ENCODE measurements at regions not wholly inside any gene's neighbourhood (a gene's known extent, or its start where the extent isn't known, plus 50 kb on each side); places are given as distances from the start of the nearest gene placed in this dataset.
A peak's percentile ranks its signal among the peaks of the same experiment; 100 is the strongest.

GRCh38 chr3:151935446-151935845 lies 62.0 kb downstream of the SUCNR1 start:
- DNase-seq (ENCODE audit: low spot score): no peak

DNA sequence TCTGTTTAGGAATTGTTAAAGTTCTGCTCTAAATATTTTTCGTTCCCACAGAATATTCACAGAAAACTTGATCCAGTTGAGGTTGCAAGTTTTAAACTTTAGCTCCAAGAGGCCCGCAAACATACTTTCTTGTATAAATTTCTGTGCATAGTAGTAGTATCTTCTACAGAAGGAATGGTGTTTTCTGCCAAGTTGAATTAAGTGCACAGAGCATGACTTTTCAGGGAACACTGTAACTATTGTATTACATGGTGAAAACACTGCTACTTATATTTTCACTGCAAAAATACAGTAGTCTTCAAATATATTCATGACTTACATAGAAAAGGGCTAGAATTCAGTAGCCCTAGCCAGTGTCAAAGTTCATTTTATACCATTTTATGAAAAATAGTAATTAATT lies 67.0 kb downstream of the SUCNR1 start:
- DNase-seq (ENCODE audit: low spot score): no peak

- no peak for DNase-seq (ENCODE audit: low spot score)
These were observed 70.1 kb downstream of the SUCNR1 start for GRCh38 chr3:151943539-151943938.

DNA sequence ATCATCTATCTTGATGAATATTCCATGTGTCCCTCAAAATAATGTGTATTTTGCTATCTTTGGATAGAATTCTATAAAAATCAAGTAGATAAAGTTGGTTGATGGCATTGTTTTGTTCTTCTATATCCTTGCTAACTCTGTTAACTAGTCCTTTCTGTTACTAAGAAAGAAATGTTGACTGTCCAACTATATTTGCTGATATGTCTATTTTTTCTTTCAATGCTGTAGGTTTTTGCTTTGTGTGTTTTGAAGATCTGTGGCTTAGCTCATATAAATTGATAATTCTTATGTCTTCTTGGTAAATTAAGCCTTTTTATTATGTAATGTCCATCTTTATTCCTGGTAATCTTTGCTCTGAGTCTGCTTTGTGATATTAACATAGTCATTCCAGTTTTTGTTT lies 70.9 kb downstream of the SUCNR1 start:
- DNase-seq (ENCODE audit: low spot score): no peak

DNA sequence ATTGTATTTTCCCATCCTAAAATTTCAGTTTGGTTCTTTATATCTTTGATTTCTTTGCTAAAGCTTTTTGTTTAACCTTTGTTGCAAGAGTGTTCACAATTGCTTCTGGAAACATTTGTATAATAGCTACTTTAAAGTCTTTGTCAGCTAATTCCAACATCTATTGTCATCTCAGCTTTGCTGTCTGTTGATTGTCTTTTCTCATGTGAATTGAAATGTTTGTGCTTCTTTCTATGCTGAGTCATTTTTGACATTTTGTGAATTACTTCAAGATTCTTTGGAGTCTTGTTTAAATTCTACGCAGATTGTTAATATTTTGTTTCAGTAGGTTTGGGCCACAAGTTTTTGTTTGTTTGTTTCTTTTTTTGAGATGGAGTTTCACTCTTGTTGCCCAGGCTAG lies 73.2 kb downstream of the SUCNR1 start:
- no peak for DNase-seq (ENCODE audit: low spot score)

- no peak for DNase-seq (ENCODE audit: low spot score)
These were observed 76.3 kb downstream of the SUCNR1 start for GRCh38 chr3:151949706-151950105.

- DNase-seq (ENCODE audit: low spot score): no peak
These were observed 81.9 kb downstream of the SUCNR1 start for GRCh38 chr3:151955356-151955755.

DNA sequence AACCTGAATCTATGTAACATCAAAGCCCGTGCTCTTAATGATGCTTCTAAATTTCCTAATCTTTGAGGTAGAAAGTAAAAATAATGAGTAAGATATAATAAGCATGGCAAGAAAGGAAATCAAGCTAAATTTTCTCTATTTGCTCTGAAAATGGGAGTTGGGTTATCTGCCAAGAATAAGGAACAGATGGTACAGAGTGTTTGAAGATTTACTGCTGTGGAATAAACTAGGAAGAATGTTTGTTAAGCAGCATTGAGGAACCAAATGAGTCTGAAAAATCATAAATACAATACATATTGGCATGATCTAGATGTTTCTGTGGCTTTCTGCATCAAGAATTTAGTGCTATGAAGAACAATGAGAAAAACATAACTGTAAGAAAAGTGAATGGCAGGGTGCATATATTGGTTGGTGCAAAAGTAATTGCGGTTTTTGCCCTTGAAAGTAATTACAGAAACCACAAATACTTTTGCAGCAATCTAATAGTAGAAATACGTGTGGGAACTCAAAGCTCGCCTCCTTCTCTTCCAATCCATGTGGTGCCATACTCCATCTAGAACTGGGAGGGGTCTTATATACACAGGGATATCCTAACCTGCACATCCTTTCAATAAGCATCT lies 87.6 kb downstream of the SUCNR1 start:
- DNase-seq (ENCODE audit: low spot score): no peak

- no peak for DNase-seq (ENCODE audit: low spot score)
These were observed 88.9 kb downstream of the SUCNR1 start for GRCh38 chr3:151962352-151962751.

DNA sequence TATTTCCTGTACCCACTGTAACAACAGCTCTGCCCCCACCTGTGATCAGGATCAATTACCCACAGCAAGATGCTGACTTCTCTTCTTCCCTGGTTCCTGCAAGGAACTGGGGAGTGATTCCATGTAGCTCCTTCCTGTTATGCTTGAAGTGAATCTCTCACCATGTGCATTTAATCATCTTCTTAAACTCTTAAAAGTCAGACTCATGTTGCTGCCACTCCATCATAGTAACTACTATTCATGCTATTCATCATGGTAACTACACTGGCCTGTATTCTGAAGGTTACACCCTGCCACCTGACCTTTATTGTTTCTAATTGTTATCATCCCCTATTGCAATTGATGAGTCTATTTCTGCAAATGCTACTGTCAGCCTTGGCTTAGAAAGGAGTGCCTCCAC lies 89.5 kb downstream of the SUCNR1 start:
- DNase-seq (ENCODE audit: low spot score): no peak

DNA sequence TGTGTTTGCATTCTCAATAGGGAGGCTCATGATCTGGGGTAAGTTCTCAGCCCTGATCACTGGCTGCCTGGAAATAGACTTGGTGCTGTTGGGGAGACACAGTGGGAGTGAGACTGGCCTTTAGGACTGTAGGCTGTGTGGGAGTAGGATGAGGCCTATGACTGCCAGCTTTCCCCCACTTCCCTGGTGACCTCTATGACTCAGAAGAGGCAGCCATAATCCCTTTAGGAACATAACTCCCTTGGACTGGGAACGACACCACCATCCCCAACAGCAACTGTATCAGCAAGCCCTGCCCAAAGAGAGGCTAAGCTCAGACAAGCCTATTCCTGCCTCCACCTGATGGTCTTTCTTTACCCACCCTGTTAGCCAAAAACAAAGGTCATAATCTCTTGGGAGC lies 91.3 kb downstream of the SUCNR1 start:
- DNase-seq (ENCODE audit: low spot score): no peak

- DNase-seq (ENCODE audit: low spot score): no peak
These were observed 95.7 kb downstream of the SUCNR1 start for GRCh38 chr3:151969026-151969642.

DNA sequence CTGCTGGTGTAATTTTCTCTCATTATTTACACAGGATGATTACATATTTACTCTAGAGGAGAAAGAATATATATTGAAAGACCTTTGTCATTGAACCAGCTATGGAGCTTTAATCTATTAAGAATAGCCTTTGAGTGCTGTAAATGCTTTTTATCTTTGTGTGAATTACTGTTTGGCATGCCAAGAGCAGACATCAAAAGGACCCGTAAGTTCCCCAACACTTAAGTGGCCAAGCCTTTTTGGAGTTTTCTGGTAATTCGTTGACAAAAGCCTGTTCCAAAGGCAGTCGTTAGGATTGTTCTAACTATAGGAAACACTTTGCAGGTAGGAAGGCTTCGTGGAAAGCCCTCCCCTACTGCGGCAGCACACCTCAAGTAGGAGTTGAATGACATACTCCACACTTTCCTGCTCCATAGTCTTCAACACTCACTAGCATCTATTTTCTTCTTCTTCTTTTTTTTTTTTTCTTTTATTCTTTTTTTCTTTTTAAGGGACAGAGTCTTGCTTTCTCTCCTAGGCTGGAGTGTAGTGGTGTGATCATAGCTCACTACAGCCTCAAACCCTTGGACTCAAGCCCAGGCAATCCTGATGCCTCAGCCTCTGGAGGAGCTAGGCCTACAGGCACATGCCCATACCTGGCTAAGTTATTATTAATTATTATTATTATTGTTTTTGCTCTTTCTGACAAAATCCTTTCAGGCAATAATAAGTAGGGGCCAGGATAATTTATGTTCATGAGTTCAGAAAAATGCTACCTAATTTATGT lies 98.6 kb downstream of the SUCNR1 start:
- DNase-seq (ENCODE audit: low spot score): peak; percentile 90

DNA sequence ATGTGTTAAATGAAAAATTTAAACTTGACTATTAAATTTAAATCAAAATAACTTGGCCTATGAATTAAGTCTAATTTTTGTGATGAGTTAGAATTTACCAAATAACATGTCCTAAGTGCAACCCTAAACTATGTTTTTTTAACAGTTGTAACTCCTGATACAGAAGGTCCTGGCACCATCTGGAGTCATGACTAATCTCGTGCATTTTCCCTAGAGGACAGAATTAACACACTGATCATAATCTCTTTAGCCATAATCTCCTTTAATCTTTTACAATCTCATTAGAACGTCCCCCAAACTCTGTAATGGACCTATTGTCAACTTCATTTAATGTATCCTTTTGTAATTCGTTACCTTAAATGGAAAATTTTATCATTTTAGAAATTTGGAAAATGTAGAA lies 100.6 kb downstream of the SUCNR1 start:
- DNase-seq (ENCODE audit: low spot score): no peak

DNA sequence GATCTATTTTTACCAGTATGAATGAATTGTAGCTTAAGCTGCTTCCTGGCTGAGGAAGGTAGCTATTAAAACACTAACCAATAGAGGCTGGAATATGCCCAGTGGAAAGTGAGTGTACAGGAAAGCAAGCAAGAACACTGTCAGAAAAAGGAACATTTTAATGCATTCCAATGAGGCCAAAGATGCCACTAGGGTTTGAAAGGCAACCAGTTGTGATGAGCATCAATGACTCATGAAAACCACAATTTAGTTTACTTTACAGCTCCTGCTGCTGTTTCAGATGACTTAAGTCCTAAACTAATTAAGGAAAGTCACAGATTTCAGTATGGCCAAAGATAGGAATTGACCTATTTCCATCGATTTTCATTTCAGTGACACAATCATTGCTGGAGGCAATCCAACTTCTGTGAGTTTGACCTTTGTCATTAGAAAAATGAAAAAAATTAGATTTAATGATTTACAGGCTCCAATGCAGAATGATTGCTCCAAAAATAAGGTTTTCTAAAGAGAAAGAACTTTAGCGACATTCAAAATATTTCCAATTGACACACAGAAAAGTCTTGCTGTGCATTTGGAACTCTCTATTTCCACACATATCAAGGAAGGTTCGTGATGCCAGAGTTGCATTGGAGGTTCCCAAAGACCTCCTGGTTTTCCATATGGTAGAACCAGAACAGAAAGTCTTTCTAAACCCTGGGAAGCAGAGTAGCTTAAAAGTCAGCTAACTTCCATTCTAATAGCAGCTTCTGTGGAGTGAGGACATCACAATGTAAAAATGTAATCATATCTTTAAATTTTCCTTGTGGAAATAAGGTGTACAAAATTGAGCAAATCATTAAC lies 103.0 kb downstream of the SUCNR1 start:
- DNase-seq (ENCODE audit: low spot score): peak; percentile 80

GRCh38 chr3:151979906-151980305 lies 106.5 kb downstream of the SUCNR1 start:
- no peak for DNase-seq (ENCODE audit: low spot score)

DNA sequence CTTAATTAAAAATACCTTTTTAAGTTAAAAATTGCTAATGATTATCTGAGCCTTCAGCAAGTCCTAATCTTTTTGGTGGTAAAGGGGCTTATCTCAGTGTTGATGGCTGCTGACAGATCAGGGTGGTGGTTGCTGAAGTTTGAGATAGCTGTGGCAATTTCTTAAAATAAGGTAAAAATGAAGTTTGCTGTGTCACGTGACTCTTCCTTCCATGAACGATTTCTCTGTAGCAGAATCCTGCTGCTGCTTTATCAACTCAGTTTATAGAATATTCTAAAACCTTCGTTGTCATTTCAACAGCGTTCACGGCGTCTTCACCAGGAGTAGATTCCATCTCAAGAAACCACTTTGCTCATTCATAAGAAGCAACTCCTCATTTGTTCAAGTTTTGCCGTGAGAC lies 110.1 kb downstream of the SUCNR1 start:
- DNase-seq (ENCODE audit: low spot score): no peak

GRCh38 chr3:151985787-151986430 lies 112.5 kb downstream of the SUCNR1 start:
- DNase-seq (ENCODE audit: low spot score): no peak

DNA sequence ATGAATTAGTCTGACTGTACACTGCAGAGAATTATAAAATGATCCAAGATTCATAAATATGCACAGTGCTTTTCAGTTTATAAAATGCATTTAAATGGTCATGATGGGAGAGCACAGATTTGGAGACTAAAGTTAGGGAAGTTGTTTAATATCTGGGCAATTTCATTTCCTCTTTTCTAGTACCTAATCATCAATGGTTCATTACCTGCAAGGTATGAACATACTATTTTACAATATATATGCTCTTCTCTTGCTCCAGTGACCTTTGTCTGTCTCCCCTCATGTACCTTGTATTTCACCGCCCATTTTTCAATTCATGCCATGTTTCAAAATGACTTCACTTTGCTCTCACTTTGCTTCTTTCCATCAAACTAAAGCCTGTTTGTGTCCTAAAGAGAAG lies 114.5 kb downstream of the SUCNR1 start:
- DNase-seq (ENCODE audit: low spot score): no peak

GRCh38 chr3:151989621-151990020 lies 116.2 kb downstream of the SUCNR1 start:
- DNase-seq (ENCODE audit: low spot score): no peak

GRCh38 chr3:151990696-151991376 lies 117.4 kb downstream of the SUCNR1 start:
- no peak for DNase-seq (ENCODE audit: low spot score)
